ENCODE measurements at regions not wholly inside any gene's neighbourhood (a gene's known extent, or its start where the extent isn't known, plus 50 kb on each side); places are given as distances from the start of the nearest gene placed in this dataset.

GRCh38 chrX:43559644-43560043 is 96.5 kb upstream of the MAOA start:
- DNase-seq (ENCODE audit: insufficient read length, low spot score) (peak; percentile 15), FAIRE-seq (no peak)

DNA sequence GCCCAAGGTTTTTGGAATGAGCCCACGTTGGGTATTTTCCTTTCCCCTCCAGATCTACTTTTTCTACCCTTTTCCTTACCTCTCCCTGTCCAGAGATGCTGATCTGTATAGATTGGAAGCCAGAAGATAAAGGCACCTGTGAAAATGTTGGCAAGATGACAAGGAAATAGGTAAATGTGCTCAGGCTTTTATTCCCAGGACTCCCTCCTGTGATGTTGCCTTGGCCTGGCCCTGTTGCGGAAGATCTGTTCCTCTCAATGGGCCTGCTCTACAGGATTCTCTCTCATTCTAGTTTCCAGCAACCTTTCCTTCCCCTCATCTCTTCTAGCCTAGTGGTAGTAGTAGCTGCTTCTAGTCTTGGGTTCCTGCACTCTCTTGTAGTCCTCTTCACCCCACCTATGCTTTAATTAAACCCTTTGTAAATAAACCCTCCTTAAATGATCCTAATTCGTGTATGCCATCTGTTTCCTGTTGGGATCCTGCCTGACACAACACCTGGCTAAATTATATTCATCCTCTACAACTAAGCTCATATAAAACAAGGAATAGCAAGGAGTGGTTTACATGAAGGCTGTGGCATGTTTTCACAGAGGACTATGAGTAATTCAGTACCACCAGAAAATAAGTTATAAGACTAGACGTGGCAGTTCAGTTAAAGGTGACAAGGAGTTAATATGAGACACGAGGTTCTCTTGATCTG is 95.7 kb upstream of the MAOA start:
- DNase-seq (ENCODE audit: insufficient read length, low spot score) = no peak
- FAIRE-seq = no peak

DNA sequence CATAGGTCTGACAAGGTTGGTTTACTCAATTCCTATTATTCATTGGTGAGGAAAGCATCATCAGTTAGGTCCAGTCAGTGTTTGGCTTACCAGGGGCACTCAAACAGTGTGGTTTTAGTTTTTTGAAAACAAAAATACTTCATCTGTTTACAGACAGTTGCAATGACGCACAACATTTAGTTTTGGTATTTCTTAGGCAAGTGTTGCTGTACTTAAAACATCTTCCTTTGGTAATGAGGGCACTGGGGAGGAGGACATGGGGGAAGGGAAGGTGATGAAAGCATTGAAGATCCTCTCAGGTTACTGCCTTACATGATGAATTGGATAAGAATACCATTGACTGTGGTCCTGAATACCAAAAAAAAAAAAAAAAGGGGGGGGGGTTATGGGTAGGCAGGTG is 93.7 kb upstream of the MAOA start:
- no peak for FAIRE-seq
- DNase-seq (ENCODE audit: insufficient read length, low spot score) = no peak

DNA sequence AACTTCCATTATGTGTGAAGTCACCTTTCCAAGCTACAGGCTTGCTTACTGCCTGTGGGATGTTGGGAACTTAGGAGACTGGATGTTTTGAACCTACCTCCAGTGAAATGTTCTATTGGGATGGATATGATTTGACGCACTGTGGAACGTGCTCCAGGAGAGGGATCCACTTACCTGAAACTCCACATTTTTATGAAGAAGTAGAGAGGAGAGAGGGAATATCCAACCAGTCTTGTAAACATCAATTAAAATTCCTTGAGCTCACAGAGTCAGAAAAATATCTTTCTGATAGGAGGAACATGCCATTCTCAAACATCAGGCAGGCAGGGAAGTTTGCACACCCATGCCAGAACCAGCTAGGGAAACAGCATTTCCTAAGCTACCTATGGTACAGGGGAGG is 91.1 kb upstream of the MAOA start:
- FAIRE-seq (no peak), DNase-seq (ENCODE audit: insufficient read length, low spot score) (no peak)

GRCh38 chrX:43566170-43566569 is 89.9 kb upstream of the MAOA start:
- FAIRE-seq (no peak), DNase-seq (ENCODE audit: insufficient read length, low spot score) (no peak)

GRCh38 chrX:43573441-43574015 is 82.6 kb upstream of the MAOA start:
- no peak for FAIRE-seq

DNA sequence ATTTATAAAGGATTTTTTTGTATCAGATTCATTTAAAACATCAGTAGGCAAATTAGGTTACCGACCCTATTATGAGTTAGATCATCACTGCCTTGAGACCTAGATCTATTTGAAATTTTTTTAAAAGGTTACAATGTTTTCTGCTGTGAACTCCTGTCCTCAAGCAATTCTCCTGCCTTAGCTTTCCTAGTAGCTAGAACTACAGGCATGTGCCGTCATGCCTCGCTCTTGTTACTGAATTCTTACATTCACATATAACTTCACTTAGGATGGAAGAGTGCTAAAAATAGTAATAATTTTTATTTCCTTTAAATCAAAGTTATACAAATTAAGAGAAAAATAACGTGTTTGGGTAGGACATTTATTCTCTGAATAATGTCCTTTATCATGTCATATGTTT is 75.5 kb upstream of the MAOA start:
- DNase-seq (ENCODE audit: insufficient read length, low spot score) = no peak
- FAIRE-seq = no peak

More at GRCh38 chrX:43573441-43574015, 82.6 kb upstream of the MAOA start:
- DNase-seq (ENCODE audit: insufficient read length, low spot score) = no peak

DNA sequence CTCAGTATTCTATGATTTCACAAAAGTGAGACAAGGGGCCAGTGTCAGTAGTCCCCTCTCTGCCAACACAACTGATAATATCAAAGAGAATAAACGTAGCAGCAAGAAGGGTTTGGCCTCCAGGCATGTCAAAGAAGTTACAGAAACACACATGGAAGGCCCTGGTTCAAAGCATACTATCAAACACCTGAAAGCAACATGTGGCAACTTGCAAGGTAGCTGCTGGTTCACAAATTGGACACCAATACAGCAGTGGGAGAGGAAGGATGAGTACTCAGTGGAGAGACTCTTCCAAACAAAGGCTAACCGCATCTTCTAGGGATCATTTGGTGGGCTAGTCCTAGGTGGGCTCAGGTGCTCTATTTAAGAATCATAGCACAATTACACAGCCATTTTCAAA is 74.9 kb upstream of the MAOA start:
- no peak for DNase-seq (ENCODE audit: insufficient read length, low spot score)
- no peak for FAIRE-seq

GRCh38 chrX:43581888-43582539 is 74.1 kb upstream of the MAOA start:
- FAIRE-seq (no peak), DNase-seq (ENCODE audit: insufficient read length, low spot score) (no peak)

GRCh38 chrX:43582540-43582913 is 73.6 kb upstream of the MAOA start:
- no peak for FAIRE-seq
- DNase-seq (ENCODE audit: insufficient read length, low spot score) = no peak

- FAIRE-seq (no peak), DNase-seq (ENCODE audit: insufficient read length, low spot score) (no peak)
These were observed 70.2 kb upstream of the MAOA start for GRCh38 chrX:43585922-43586321.

DNA sequence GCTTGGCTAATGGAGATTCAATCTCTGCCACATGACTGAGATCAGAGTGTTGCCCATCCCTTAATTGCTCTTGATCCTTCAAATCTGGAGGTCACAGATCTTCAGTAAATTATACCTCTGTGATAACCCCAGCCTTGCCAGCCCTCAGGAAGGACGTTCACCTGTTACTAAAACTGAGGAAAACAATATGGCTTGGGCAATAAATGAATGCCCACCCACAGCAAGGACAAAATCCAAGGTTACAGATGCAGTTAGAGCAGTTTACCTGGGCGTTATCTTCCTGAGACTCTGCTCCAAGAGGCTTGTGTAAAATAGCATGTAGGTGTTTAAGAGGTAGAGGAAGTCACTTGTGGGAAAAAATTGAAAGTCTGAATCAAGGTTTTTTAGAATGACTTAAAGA is 69.3 kb upstream of the MAOA start:
- DNase-seq (ENCODE audit: insufficient read length, low spot score) = no peak
- FAIRE-seq = no peak

DNA sequence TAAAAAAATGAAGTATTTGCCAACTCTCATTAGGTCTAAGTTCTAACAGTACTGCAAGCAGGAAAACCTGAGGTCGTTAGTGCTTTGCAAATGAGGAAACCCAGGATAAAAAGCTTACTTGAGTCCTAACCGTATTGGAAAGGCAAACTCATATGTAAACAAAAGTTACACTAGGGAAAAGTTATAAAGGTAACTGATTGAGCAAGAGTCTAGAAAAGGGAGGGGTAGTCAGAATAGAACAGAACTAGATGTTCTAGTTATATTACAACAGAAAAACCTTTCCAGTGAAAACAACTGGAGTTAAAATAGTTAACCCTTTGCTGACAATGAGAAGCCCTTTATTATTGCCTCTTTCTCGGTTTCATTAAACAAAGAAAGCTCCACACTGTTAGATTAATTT is 66.4 kb upstream of the MAOA start:
- no peak for FAIRE-seq
- no peak for DNase-seq (ENCODE audit: insufficient read length, low spot score)

- FAIRE-seq (no peak), DNase-seq (ENCODE audit: insufficient read length, low spot score) (no peak)
These were observed 65.9 kb upstream of the MAOA start for GRCh38 chrX:43590150-43590549.

GRCh38 chrX:43592597-43592996 is 63.5 kb upstream of the MAOA start:
- FAIRE-seq = no peak
- DNase-seq (ENCODE audit: insufficient read length, low spot score) = no peak

DNA sequence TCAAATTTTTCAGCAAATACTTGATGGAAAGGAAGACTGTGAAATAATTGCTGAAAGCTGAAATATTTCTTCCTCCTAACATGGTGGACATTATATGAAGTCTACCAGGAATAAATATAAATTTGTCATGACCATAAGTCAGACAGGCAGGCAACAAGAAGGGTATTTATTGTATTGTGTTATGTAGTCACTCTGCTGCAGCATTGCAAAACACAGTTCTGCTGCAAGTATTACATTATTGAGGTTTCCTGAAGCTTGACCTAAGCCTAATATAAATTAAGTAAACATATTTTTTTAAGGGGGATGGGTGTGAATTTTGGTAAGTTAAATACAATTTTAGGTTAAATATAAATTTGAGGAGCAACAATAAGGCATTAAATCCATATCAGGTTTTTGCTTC is 60.2 kb upstream of the MAOA start:
- FAIRE-seq = no peak
- DNase-seq (ENCODE audit: insufficient read length, low spot score) = no peak

DNA sequence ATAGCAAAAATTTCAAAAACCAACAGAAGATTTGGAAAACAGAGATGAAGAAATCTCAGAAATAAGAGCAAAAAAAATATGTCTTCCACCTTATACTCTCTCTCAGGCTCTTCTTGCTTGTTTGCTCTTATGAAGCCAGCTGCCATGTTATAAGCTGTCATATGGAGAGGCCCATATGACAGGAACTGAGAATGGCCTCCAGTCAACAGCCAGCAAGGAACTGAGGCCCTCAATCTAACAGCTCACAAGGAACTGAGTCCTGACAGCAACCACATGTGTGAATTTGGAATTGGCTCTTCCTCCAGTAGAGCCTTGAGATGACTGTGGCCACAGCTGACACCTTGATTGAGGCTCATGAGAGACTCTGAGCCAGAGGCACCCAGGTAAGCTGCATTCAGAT is 51.3 kb upstream of the MAOA start:
- DNase-seq (ENCODE audit: insufficient read length, low spot score) (no peak), FAIRE-seq (no peak)

DNA sequence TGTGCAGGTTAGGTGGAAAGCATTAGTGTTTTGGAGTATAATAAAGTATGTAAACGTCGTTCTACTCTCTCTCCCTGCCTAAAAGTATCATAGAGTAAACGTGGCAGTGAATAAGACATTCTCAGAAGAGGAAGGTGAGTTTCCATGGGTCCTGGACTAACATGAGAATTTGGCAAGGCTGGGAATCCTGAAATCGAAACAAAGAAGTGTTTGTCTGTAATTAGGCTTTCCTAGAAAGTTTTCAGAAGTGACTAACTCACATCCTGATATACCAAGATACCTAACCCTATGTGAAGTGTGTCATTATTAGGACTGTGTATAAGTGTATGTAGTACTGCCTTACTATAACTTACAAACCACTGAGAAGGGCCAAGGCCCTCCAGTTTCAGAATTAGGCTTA is 50.7 kb upstream of the MAOA start:
- FAIRE-seq = no peak
- DNase-seq (ENCODE audit: insufficient read length, low spot score) = no peak
